ENCODE measurements at regions not wholly inside any gene's neighbourhood (a gene's known extent, or its start where the extent isn't known, plus 50 kb on each side); places are given as distances from the start of the nearest gene placed in this dataset.

- TF ChIP-seq CTCF (conservative IDR thresholded peaks at IDR 0.05), result no peak
- TF ChIP-seq EZH2 (IDR thresholded peaks at IDR 0.05; ENCODE audit: low read depth), result no peak
Measured at GRCh38 chr1:73654714-73655113, 543.3 kb downstream of the LRRIQ3 start.

Measured in PC-9 (cell line).